Neural cell (in vitro differentiated cells): ENCODE measurements at regions not wholly inside any gene's neighbourhood (a gene's known extent, or its start where the extent isn't known, plus 50 kb on each side); places are given as distances from the start of the nearest gene placed in this dataset.

Experiments
- H2AFZ ChIP-seq: fragments of 200-600, 300-800 bp; sonication (generic), shearing (Covaris generic); 2 replicates; pipeline ENCODE4 v1.6.0; 2014; ENCODE audit warnings: low read depth, mild to moderate bottlenecking, antibody characterized with exemption, low read length, moderate library complexity
- H3F3A ChIP-seq: fragments of 200-600 bp; shearing (Covaris generic); 2 replicates; pipeline ENCODE4 v1.6.1; 2016; ENCODE audit warnings: mild to moderate bottlenecking, moderate library complexity, mixed read lengths, antibody characterized with exemption, low read length; ENCODE audit not compliant: insufficient read depth, poor library complexity, severe bottlenecking
- H3K27ac ChIP-seq: fragments of 200-600, 300-800 bp; sonication (generic), shearing (Covaris generic); 2 replicates; pipeline ENCODE4 v1.5.1; 2014; ENCODE audit warnings: mild to moderate bottlenecking, low read length, moderate library complexity
- H3K27me3 ChIP-seq: fragments of 300-800, 200-600 bp; sonication (generic), shearing (Covaris generic); 2 replicates; pipeline ENCODE4 v1.6.0; 2014; ENCODE audit warnings: mild to moderate bottlenecking, low read depth, low read length, moderate library complexity; ENCODE audit not compliant: insufficient read depth
- H3K36me3 ChIP-seq: fragments of 300-800, 200-600 bp; sonication (generic), shearing (Covaris generic); 2 replicates; pipeline ENCODE4 v1.5.1; 2014; ENCODE audit warnings: mild to moderate bottlenecking, antibody characterized with exemption, low read length, moderate library complexity; ENCODE audit not compliant: insufficient read depth
- H3K4me2 ChIP-seq: fragments of 300-800, 200-600 bp; sonication (generic), shearing (Covaris generic); 2 replicates; pipeline ENCODE4 v1.6.0; 2014; ENCODE audit warnings: mild to moderate bottlenecking, low read length
- H3K4me3 ChIP-seq: fragments of 300-800, 200-600 bp; sonication (generic), shearing (Covaris generic); 2 replicates; pipeline ENCODE4 v1.5.1; 2014; ENCODE audit warnings: mild to moderate bottlenecking, low read length, moderate library complexity
- H3K79me2 ChIP-seq: fragments of 200-600 bp; shearing (Covaris generic); replicated peaks from 2 replicates; pipeline ENCODE4 v1.6.0; 2014; ENCODE audit warnings: mild to moderate bottlenecking, low read length, moderate library complexity; ENCODE audit not compliant: insufficient read depth
- H3K9ac ChIP-seq: fragments of 300-800, 200-600 bp; sonication (generic), shearing (Covaris generic); 2 replicates; pipeline ENCODE4 v1.6.1; 2016; ENCODE audit warnings: mild to moderate bottlenecking, low read length, mixed read lengths
- H3K9me2 ChIP-seq: fragments of 200-600 bp; shearing (Covaris generic); 2 replicates; pipeline ENCODE4 v1.6.1; 2016; ENCODE audit warnings: mild to moderate bottlenecking, low read length, mixed read lengths; ENCODE audit not compliant: insufficient read depth
- H3K9me3 ChIP-seq: fragments of 200-600, 300-800 bp; sonication (generic), shearing (Covaris generic); 2 replicates; pipeline ENCODE4 v1.6.1; 2016; ENCODE audit warnings: mild to moderate bottlenecking, mixed run types, low read length, moderate library complexity, mixed read lengths
- H4K20me1 ChIP-seq: fragments of 200-600 bp; shearing (Covaris generic); 2 replicates; pipeline ENCODE4 v1.6.1; 2016; ENCODE audit warnings: mild to moderate bottlenecking, mixed run types; ENCODE audit not compliant: insufficient read depth
- CTCF ChIP-seq: fragments of 450-650 bp; IDR thresholded peaks from 2 replicates; pipeline ENCODE4 v1.5.1; 2014; ENCODE audit warnings: antibody characterized with exemption, mild to moderate bottlenecking, moderate library complexity; ENCODE audit not compliant: poor library complexity, severe bottlenecking
- EP300 ChIP-seq: fragments of 450-650 bp; conservative IDR thresholded peaks from 2 replicates; pipeline ENCODE4 v1.6.1; 2014; ENCODE audit warnings: antibody characterized with exemption, mild to moderate bottlenecking, moderate library complexity; ENCODE audit not compliant: poor library complexity, severe bottlenecking
- EZH2 ChIP-seq: fragments of 200-600, 300-800 bp; shearing (Covaris generic), sonication (generic); IDR thresholded peaks from 2 replicates; pipeline ENCODE4 v1.6.1; 2014; ENCODE audit warnings: antibody characterized with exemption, low read length, borderline replicate concordance, mild to moderate bottlenecking; ENCODE audit not compliant: insufficient read depth, poor library complexity, severe bottlenecking
- MXI1 ChIP-seq: fragments of 450-650 bp; conservative IDR thresholded peaks from 2 replicates; pipeline ENCODE4 v1.6.1; 2014; ENCODE audit warnings: antibody characterized with exemption, mild to moderate bottlenecking; ENCODE audit not compliant: poor library complexity, severe bottlenecking
- POLR2AphosphoS5 ChIP-seq: IDR thresholded peaks from 2 replicates; pipeline ENCODE4 v1.6.1; 2012
- RAD21 ChIP-seq: fragments of 450-650 bp; conservative IDR thresholded peaks from 2 replicates; pipeline ENCODE4 v1.6.1; 2014; ENCODE audit warnings: antibody characterized with exemption, mild to moderate bottlenecking, moderate library complexity
- REST ChIP-seq: IDR thresholded peaks from 2 replicates; pipeline ENCODE4 v1.6.1; 2012; ENCODE audit warnings: borderline replicate concordance
- SMC3 ChIP-seq: fragments of 450-650 bp; conservative IDR thresholded peaks from 2 replicates; pipeline ENCODE4 v1.6.1; 2014; ENCODE audit warnings: antibody characterized with exemption, mild to moderate bottlenecking, moderate library complexity; ENCODE audit not compliant: poor library complexity
- TAF1 ChIP-seq: IDR thresholded peaks from 2 replicates; pipeline ENCODE4 v1.6.1; 2012; ENCODE audit warnings: low read depth

- H4K20me1 ChIP-seq = no peaks in the 10 kb centered on the region
- no peaks in the 10 kb centered on the region for H3F3A ChIP-seq
- no peak overlapping the region for H3K27ac ChIP-seq
These were observed 105.2 kb downstream of the BRMS1L start for GRCh38 chr14:35931346-35931745.

GRCh38 chr14:35929186-35929585 lies 103.0 kb downstream of the BRMS1L start:
- Histone ChIP-seq H3K9me3 (no peaks in the 10 kb centered on the region), H4K20me1 (no peaks in the 10 kb centered on the region), H2AFZ (no peak overlapping the region), H3F3A (no peaks in the 10 kb centered on the region), H3K27ac (no peak overlapping the region), H3K27me3 (no peaks in the 10 kb centered on the region), H3K4me2 (no peak overlapping the region), H3K9ac (no peak overlapping the region), H3K9me2 (no peaks in the 10 kb centered on the region), H3K4me3 (no peak overlapping the region), H3K79me2 (no peaks in the 10 kb centered on the region), H3K36me3 (no peaks in the 10 kb centered on the region)
- TF ChIP-seq RAD21 = no peak
- no peak for TF ChIP-seq EZH2
- TF ChIP-seq MXI1 = no peak
- no peak for TF ChIP-seq POLR2AphosphoS5
- TF ChIP-seq REST = no peak
- TF ChIP-seq CTCF = no peak
- TF ChIP-seq SMC3 = no peak

More at GRCh38 chr14:35931346-35931745, 105.2 kb downstream of the BRMS1L start:
- Histone ChIP-seq H3K4me3 (no peak overlapping the region), H3K9ac (no peak overlapping the region), H3K9me3 (no peaks in the 10 kb centered on the region), H3K4me2 (no peak overlapping the region), H3K9me2 (no peaks in the 10 kb centered on the region), H3K79me2 (no peaks in the 10 kb centered on the region), H2AFZ (no peak overlapping the region), H3K27me3 (no peaks in the 10 kb centered on the region), H3K36me3 (no peaks in the 10 kb centered on the region)
- TF ChIP-seq TAF1 (no peak), EP300 (no peak), CTCF (no peak), EZH2 (no peak), RAD21 (no peak), MXI1 (no peak), SMC3 (no peak), REST (no peak), POLR2AphosphoS5 (no peak)
